ENCODE measurements at regions not wholly inside any gene's neighbourhood (a gene's known extent, or its start where the extent isn't known, plus 50 kb on each side); places are given as distances from the start of the nearest gene placed in this dataset.

GRCh38 chr9:14423815-14424261, 109.9 kb upstream of the NFIB start:
- no peak overlapping the region for H3K4me3 ChIP-seq (ENCODE audit: low read depth, low read length)
- H3K4me1 ChIP-seq (ENCODE audit: control insufficient read depth, insufficient read depth, low read length, poor library complexity, severe bottlenecking): no peaks in the 10 kb centered on the region
- no peak overlapping the region for H3K27ac ChIP-seq (ENCODE audit: insufficient read depth, low read length, poor library complexity, severe bottlenecking)
- H3K4me1 Mint-ChIP-seq: peaks cover 0 to 4% (median 0%) of the 10 kb centered on the region in 4 donors
- H3K36me3 ChIP-seq (ENCODE audit: control insufficient read depth, insufficient read depth, low read length): no peaks in the 10 kb centered on the region
- peaks cover 0 to 1% (median 0%) of the 10 kb centered on the region in 7 donors for H3K9me3 Mint-ChIP-seq
- H3K27me3 ChIP-seq (ENCODE audit: control insufficient read depth, insufficient read depth, low read length): no peaks in the 10 kb centered on the region
- ATAC-seq (ENCODE audit: low read depth in 2 of 2) (no peak), DNase-seq (no peak)
- no peak overlapping the region for H3K27ac Mint-ChIP-seq
- peaks cover 4% of the 10 kb centered on the region for H3K27me3 Mint-ChIP-seq
- no peaks in the 10 kb centered on the region for H3K36me3 Mint-ChIP-seq
- no peak overlapping the region for H3K4me3 Mint-ChIP-seq
- no peaks in the 10 kb centered on the region for H3K9me3 ChIP-seq (ENCODE audit: control insufficient read depth in 2 of 2, low read length in 2 of 2)

DNA sequence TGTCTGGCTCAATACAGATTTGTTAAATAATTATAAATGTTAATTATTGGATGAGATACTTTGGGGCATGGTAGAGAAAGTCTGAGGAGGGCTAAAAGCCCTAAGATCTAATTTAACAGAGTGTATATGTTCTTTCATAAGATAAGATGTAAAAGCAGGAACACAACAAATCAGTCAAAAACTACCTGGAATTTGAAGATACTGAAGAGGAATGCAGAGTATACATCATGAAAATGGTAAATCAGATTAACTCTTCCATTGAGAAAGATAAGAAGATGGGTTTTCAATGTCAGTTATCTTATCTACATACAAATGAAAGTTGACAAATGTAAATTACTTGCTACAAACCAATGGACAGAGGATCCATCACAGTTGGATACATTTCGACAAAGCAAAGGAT, 107.3 kb upstream of the NFIB start:
- H3K9me3 Mint-ChIP-seq: no peaks in the 10 kb centered on the region
- no peaks in the 10 kb centered on the region for H3K36me3 Mint-ChIP-seq
- H3K27ac Mint-ChIP-seq: no peak overlapping the region
- no peaks in the 10 kb centered on the region for H3K4me1 ChIP-seq (ENCODE audit: control insufficient read depth, insufficient read depth, low read length, poor library complexity, severe bottlenecking)
- H3K4me3 Mint-ChIP-seq: no peak overlapping the region
- no peaks in the 10 kb centered on the region for H3K9me3 ChIP-seq (ENCODE audit: control insufficient read depth in 2 of 2, low read length in 2 of 2)
- no peak for DNase-seq
- H3K36me3 ChIP-seq (ENCODE audit: control insufficient read depth, insufficient read depth, low read length): no peaks in the 10 kb centered on the region
- H3K4me3 ChIP-seq (ENCODE audit: low read depth, low read length): no peak overlapping the region
- no peaks in the 10 kb centered on the region for H3K4me1 Mint-ChIP-seq
- no peaks in the 10 kb centered on the region for H3K27me3 ChIP-seq (ENCODE audit: control insufficient read depth, insufficient read depth, low read length)
- ATAC-seq (ENCODE audit: low read depth in 2 of 2): no peak
- H3K27ac ChIP-seq (ENCODE audit: insufficient read depth, low read length, poor library complexity, severe bottlenecking): no peak overlapping the region
- H3K27me3 Mint-ChIP-seq: no peaks in the 10 kb centered on the region

DNA sequence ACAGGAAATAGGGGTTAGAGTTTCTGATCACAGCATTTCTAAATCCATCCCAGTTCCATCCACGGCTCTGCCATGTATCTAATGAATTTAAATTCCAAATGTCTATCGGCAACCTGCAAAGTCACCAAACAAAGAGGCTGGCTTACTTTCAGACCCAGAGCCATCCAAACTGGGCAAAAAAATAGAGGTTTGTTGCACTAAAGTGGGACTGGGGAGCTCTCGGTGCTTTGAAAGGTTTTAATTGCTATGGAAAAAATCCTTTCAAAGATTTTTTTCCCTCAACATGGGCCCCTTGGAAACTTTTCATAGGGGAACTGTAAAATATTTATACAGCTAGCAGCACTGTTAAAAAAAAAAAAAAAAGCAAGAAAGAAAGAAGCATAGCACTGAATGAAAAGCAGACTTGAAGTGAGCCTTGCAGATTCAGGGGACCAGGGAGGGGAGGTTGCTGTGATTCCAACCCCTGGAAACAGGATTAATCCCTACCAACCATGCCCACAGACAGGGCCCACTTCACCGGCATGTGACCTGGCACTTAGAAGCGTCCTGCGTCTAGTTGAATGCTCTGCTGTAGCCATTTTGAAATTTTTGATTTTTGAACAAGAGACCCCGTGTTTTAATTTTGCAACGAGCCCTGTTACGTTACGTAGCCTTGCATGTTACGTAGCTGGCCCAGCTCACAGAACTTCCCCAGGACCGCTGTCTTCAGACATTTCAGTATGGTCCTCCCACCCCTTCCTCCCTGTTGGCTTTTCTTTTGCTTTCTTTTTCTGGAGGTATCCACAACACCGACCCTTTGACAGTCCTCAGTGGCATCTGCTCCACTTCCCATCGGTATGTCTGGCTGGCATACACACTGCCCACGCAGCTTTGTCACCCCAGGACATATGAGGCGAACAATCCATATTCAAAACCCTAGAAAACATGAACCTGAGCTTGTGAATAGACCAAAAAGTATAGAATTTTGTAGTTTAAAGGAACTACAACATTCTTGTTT, 105.3 kb upstream of the NFIB start:
- no peak for ATAC-seq (ENCODE audit: low read depth in 2 of 2)
- no peak overlapping the region for H3K4me3 Mint-ChIP-seq
- DNase-seq: no peak
- H3K4me3 ChIP-seq (ENCODE audit: low read depth, low read length): no peak overlapping the region
- peaks cover 0 to 1% (median 0%) of the 10 kb centered on the region in 7 donors for H3K9me3 Mint-ChIP-seq
- H3K27ac Mint-ChIP-seq: no peak overlapping the region
- H3K9me3 ChIP-seq (ENCODE audit: control insufficient read depth in 2 of 2, low read length in 2 of 2): no peaks in the 10 kb centered on the region
- no peaks in the 10 kb centered on the region for H3K27me3 ChIP-seq (ENCODE audit: control insufficient read depth, insufficient read depth, low read length)
- no peaks in the 10 kb centered on the region for H3K4me1 Mint-ChIP-seq
- no peaks in the 10 kb centered on the region for H3K27me3 Mint-ChIP-seq
- H3K4me1 ChIP-seq (ENCODE audit: control insufficient read depth, insufficient read depth, low read length, poor library complexity, severe bottlenecking): no peaks in the 10 kb centered on the region
- no peaks in the 10 kb centered on the region for H3K36me3 Mint-ChIP-seq
- H3K36me3 ChIP-seq (ENCODE audit: control insufficient read depth, insufficient read depth, low read length): no peaks in the 10 kb centered on the region
- no peak overlapping the region for H3K27ac ChIP-seq (ENCODE audit: insufficient read depth, low read length, poor library complexity, severe bottlenecking)

DNA sequence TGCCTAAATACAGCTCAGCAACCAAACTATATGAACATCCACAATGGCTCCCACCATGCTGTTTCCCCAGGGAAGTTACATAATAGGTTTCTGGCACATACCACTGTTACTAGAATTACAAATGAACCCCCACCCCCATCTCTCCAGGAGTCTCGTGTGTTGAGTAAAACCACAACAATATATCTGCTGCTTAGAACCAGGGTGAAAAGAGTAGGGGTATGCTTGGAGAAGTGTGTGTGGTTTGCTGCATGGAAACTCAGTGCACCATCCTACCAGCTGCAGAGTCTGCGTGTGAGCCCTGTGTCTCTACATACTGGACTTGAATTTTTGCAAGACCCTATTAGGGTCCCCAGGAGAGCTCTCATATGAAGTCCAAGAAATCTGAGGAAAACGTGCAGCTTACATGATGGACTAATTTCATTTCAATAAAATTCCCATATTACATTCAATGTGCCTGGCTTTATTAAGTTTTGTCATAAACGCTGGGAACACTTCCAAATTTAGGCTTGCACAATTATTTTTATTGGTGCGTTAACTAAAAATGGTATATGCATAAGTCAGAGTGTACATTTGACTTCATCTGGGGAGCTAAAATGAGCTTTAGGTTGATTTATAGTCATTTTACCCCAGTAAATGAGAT, 104.5 kb upstream of the NFIB start:
- Histone ChIP-seq H3K27me3 (ENCODE audit: control insufficient read depth, insufficient read depth, low read length) (no peaks in the 10 kb centered on the region), H3K4me1 (ENCODE audit: control insufficient read depth, insufficient read depth, low read length, poor library complexity, severe bottlenecking) (no peaks in the 10 kb centered on the region), H3K36me3 (ENCODE audit: control insufficient read depth, insufficient read depth, low read length) (no peaks in the 10 kb centered on the region), H3K4me3 (ENCODE audit: low read depth, low read length) (no peak overlapping the region), H3K9me3 (ENCODE audit: control insufficient read depth in 2 of 2, low read length in 2 of 2) (no peaks in the 10 kb centered on the region), H3K27ac (ENCODE audit: insufficient read depth, low read length, poor library complexity, severe bottlenecking) (no peak overlapping the region)
- Mint-ChIP-seq H3K4me3 (no peak overlapping the region), H3K9me3 (peaks cover 0 to 1% (median 0%) of the 10 kb centered on the region in 7 donors), H3K36me3 (no peaks in the 10 kb centered on the region), H3K27me3 (no peaks in the 10 kb centered on the region), H3K27ac (no peak overlapping the region), H3K4me1 (no peaks in the 10 kb centered on the region)
- ATAC-seq (ENCODE audit: low read depth in 2 of 2) (no peak), DNase-seq (no peak)

DNA sequence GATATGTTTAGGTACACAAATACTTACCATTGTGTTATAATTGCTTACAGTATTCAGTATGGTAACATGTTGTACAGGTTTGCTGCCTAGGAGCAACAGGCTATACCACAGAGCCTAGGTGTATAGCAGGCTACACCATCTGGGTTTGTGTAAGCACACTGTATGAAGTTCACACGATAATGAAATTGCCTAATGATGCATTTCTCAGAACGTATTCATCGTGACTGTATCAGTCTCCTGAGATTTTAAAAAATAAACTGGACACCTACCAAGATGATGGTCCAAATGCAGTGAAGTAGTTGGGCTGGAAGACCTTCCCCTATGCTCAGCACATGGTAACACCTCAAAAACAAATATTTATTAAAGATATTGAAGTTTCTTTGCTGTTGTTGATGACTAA, 103.3 kb upstream of the NFIB start:
- no peak for ATAC-seq (ENCODE audit: low read depth in 2 of 2)
- H3K36me3 Mint-ChIP-seq: no peaks in the 10 kb centered on the region
- H3K4me3 Mint-ChIP-seq: no peak overlapping the region

DNA sequence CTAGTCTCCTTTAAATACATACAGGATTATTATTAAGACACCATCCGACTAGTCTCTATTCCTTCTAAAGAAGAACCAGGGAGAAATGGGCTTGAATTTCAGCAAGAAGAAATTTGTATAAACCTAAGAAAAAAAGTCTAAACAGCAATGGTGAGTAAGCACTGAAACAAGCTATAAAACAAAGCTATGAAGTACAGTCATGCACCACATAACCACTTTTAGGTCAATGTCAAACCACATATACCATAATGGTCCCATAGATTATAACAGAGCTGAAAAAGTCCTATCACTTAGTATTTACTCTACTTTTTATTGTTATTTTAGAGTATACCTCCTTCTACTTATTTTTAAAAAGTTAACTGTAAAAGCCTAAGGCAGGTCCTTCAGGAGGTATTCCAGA, 102.0 kb upstream of the NFIB start:
- H3K4me3 ChIP-seq (ENCODE audit: low read depth, low read length): no peak overlapping the region
- H3K36me3 Mint-ChIP-seq: no peaks in the 10 kb centered on the region
- H3K27me3 Mint-ChIP-seq: no peaks in the 10 kb centered on the region
- H3K4me1 ChIP-seq (ENCODE audit: control insufficient read depth, insufficient read depth, low read length, poor library complexity, severe bottlenecking): no peaks in the 10 kb centered on the region
- no peaks in the 10 kb centered on the region for H3K36me3 ChIP-seq (ENCODE audit: control insufficient read depth, insufficient read depth, low read length)
- no peak overlapping the region for H3K27ac ChIP-seq (ENCODE audit: insufficient read depth, low read length, poor library complexity, severe bottlenecking)
- no peak overlapping the region for H3K4me3 Mint-ChIP-seq
- ATAC-seq (ENCODE audit: low read depth in 2 of 2) (no peak), DNase-seq (no peak)
- H3K9me3 Mint-ChIP-seq: peaks cover 0 to 1% (median 0%) of the 10 kb centered on the region in 7 donors
- H3K27me3 ChIP-seq (ENCODE audit: control insufficient read depth, insufficient read depth, low read length): no peaks in the 10 kb centered on the region
- no peaks in the 10 kb centered on the region for H3K9me3 ChIP-seq (ENCODE audit: control insufficient read depth in 2 of 2, low read length in 2 of 2)
- no peaks in the 10 kb centered on the region for H3K4me1 Mint-ChIP-seq
- H3K27ac Mint-ChIP-seq: no peak overlapping the region

More for the DNA sequence above, 103.3 kb upstream of the NFIB start:
- H3K27me3 Mint-ChIP-seq: no peaks in the 10 kb centered on the region
- peaks cover 0 to 1% (median 0%) of the 10 kb centered on the region in 7 donors for H3K9me3 Mint-ChIP-seq
- no peaks in the 10 kb centered on the region for H3K4me1 Mint-ChIP-seq
- H3K9me3 ChIP-seq (ENCODE audit: control insufficient read depth in 2 of 2, low read length in 2 of 2): no peaks in the 10 kb centered on the region
- H3K4me1 ChIP-seq (ENCODE audit: control insufficient read depth, insufficient read depth, low read length, poor library complexity, severe bottlenecking): no peaks in the 10 kb centered on the region
- no peak for DNase-seq
- H3K27ac Mint-ChIP-seq: no peak overlapping the region
- H3K4me3 ChIP-seq (ENCODE audit: low read depth, low read length): no peak overlapping the region
- H3K27ac ChIP-seq (ENCODE audit: insufficient read depth, low read length, poor library complexity, severe bottlenecking): no peak overlapping the region
- H3K27me3 ChIP-seq (ENCODE audit: control insufficient read depth, insufficient read depth, low read length): no peaks in the 10 kb centered on the region
- H3K36me3 ChIP-seq (ENCODE audit: control insufficient read depth, insufficient read depth, low read length): no peaks in the 10 kb centered on the region

- Histone ChIP-seq H3K9me3 (ENCODE audit: control insufficient read depth in 2 of 2, low read length in 2 of 2) (no peaks in the 10 kb centered on the region), H3K4me3 (ENCODE audit: low read depth, low read length) (no peak overlapping the region), H3K27me3 (ENCODE audit: control insufficient read depth, insufficient read depth, low read length) (no peaks in the 10 kb centered on the region), H3K27ac (ENCODE audit: insufficient read depth, low read length, poor library complexity, severe bottlenecking) (no peak overlapping the region), H3K4me1 (ENCODE audit: control insufficient read depth, insufficient read depth, low read length, poor library complexity, severe bottlenecking) (no peaks in the 10 kb centered on the region), H3K36me3 (ENCODE audit: control insufficient read depth, insufficient read depth, low read length) (no peaks in the 10 kb centered on the region)
- H3K36me3 Mint-ChIP-seq: no peaks in the 10 kb centered on the region
- H3K4me3 Mint-ChIP-seq: no peak overlapping the region
- ATAC-seq (ENCODE audit: low read depth in 2 of 2) (no peak), DNase-seq (no peak)
- H3K27ac Mint-ChIP-seq: no peak overlapping the region
- H3K27me3 Mint-ChIP-seq: no peaks in the 10 kb centered on the region
- no peaks in the 10 kb centered on the region for H3K4me1 Mint-ChIP-seq
- H3K9me3 Mint-ChIP-seq: peaks cover 0 to 1% (median 0%) of the 10 kb centered on the region in 7 donors
These were observed 99.9 kb upstream of the NFIB start for GRCh38 chr9:14413812-14414211.
